Vagina (tissue), 2 donors: ENCODE measurements at regions not wholly inside any gene's neighbourhood (a gene's known extent, or its start where the extent isn't known, plus 50 kb on each side); places are given as distances from the start of the nearest gene placed in this dataset.
"Not testable (repeated sequence)": the region's sequence is repeated elsewhere in the genome, so short reads cannot be mapped to it uniquely, and the experiment has no call there.

Experiments used
- DNase-seq, 2 donors: peaks; one replicate each; pipeline ENCODE4 v3.0.0-alpha.2; 2017; ENCODE audit errors: extremely low spot score in 2 of 2
- H3K27ac ChIP-seq: fragments of 200-600 bp; sonication (generic); one replicate; pipeline ENCODE4 v1.5.1; 2019
- H3K27me3 ChIP-seq: fragments of 200-600 bp; sonication (generic); one replicate; pipeline ENCODE4 v1.5.1; 2019
- H3K36me3 ChIP-seq, 2 donors: fragments of 200-600 bp; sonication (generic); one replicate each; pipeline ENCODE4 v1.5.1; 2017 to 2019
- H3K4me1 ChIP-seq: fragments of 200-600 bp; sonication (generic); one replicate; pipeline ENCODE4 v1.5.1; 2019
- H3K4me3 ChIP-seq, 2 donors: fragments of 200-600 bp; sonication (generic); 1 replicate in 1 of 2; 2 replicates in 1 of 2; pipeline ENCODE4 v1.5.1; 2016 to 2019
- H3K9me3 ChIP-seq: fragments of 200-600 bp; sonication (generic); one replicate; pipeline ENCODE4 v1.5.1; 2019
- POLR2A ChIP-seq, 2 donors: fragments of 450-650 bp; IDR thresholded peaks; one replicate each; pipeline ENCODE4 v1.6.1; 2017; ENCODE audit warnings: antibody characterized with exemption in 2 of 2, mild to moderate bottlenecking in 2 of 2, moderate library complexity in 2 of 2
- POLR2AphosphoS5 ChIP-seq, 2 donors: sonication (generic); formaldehyde crosslinking; IDR thresholded peaks; one replicate each; pipeline ENCODE4 v1.9.0; 2017; ENCODE audit warnings: antibody characterized with exemption in 2 of 2, mild to moderate bottlenecking in 2 of 2, low read depth in 1 of 2; ENCODE audit not compliant: insufficient read depth in 1 of 2
- intact Hi-C: fragments of 100-400 bp; cut with DNase I; formaldehyde crosslinking; loops from one replicate; pipeline ENCODE4 v1.15.1; 2023
- TF ChIP-seq, protein P1 (sequence below), 3 experiments: fragments of 450-650 bp in 2 of 3; fragments of 200-600 bp in 1 of 3; sonication (generic) in 1 of 3; IDR thresholded peaks; one replicate each; pipeline ENCODE4 v1.5.1; 2017 to 2019; ENCODE audit warnings: antibody characterized with exemption in 3 of 3, mild to moderate bottlenecking in 2 of 3, moderate library complexity in 2 of 3

GRCh38 chr6:33507261-33507660, 52.9 kb downstream of the ZBTB9 start:
- Histone ChIP-seq H3K9me3 (no peaks in the 10 kb centered on the region), H3K27me3 (no peaks in the 10 kb centered on the region), H3K4me1 (peaks cover 15% of the 10 kb centered on the region), H3K27ac (no peak overlapping the region), H3K36me3 (no peaks in the 10 kb centered on the region), H3K4me3 (no peak overlapping the region)
- intact Hi-C loops, result no loop called here
- no peak for TF ChIP-seq POLR2A (IDR thresholded peaks at IDR 0.05)
- TF ChIP-seq, protein P1, sequence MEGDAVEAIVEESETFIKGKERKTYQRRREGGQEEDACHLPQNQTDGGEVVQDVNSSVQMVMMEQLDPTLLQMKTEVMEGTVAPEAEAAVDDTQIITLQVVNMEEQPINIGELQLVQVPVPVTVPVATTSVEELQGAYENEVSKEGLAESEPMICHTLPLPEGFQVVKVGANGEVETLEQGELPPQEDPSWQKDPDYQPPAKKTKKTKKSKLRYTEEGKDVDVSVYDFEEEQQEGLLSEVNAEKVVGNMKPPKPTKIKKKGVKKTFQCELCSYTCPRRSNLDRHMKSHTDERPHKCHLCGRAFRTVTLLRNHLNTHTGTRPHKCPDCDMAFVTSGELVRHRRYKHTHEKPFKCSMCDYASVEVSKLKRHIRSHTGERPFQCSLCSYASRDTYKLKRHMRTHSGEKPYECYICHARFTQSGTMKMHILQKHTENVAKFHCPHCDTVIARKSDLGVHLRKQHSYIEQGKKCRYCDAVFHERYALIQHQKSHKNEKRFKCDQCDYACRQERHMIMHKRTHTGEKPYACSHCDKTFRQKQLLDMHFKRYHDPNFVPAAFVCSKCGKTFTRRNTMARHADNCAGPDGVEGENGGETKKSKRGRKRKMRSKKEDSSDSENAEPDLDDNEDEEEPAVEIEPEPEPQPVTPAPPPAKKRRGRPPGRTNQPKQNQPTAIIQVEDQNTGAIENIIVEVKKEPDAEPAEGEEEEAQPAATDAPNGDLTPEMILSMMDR (IDR thresholded peaks at IDR 0.05), result no peak
- TF ChIP-seq POLR2AphosphoS5 (IDR thresholded peaks at IDR 0.05; ENCODE audit: insufficient read depth in 1 of 2, low read depth in 1 of 2), result no peak
- DNase-seq, result no peak

DNA sequence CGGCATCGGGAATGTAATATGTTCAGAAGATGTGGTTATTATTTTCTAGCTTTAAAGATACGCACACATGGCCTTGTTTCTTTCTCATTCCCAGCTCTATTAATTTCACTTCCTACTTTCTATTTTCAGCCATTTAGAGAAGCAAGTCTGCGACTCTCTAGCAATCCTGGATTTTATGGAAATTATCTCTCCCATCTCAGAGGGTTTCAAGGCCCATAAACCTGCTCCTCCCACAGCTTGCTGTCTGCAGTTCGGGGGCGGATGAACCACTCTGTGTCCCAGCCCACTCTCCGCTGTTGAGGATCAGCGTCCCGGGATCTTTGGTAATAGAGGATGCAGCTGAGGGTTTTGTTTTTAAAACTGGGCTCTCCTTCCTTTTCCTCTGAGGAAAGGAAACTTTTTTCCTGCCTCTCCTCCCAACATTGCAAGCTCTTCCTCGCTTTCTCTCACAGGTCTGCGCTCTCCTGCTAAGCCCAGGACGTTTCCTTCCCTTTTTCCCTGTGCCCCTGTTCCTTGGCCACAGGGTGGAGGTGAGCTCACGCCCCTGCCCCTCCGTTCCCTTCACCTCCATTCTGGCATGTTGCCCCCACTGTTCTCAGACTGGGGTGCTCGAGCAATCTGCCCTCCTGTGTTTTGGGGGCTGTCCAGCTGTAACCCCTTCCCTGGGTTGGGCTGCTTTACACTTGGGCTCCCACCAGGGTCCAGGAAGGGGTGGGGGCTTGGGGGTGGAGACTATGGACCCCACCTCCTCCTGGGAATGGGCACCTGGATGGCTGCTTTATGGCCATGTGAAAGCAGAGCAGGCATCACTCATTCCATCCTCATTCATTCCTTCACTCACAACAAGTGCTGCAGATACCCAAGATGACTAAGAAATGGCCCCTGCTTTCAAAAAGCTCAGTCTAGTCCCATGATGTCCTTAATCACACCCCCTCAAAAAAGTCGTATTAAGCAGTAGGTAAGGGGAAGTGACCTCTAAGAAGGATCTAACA, 54.9 kb downstream of the ZBTB9 start:
- TF ChIP-seq POLR2A (IDR thresholded peaks at IDR 0.05) (no peak), POLR2AphosphoS5 (IDR thresholded peaks at IDR 0.05; ENCODE audit: insufficient read depth in 1 of 2, low read depth in 1 of 2) (no peak)
- TF ChIP-seq, protein P1 (IDR thresholded peaks at IDR 0.05), result no peak
- Histone ChIP-seq H3K4me1 (peaks cover 15% of the 10 kb centered on the region), H3K27me3 (no peaks in the 10 kb centered on the region), H3K36me3 (no peaks in the 10 kb centered on the region), H3K9me3 (no peaks in the 10 kb centered on the region), H3K27ac (peak overlapping the region; percentile 30), H3K4me3 (peak overlapping the region; percentile 17 to 37)
- DNase-seq, result no peak
- intact Hi-C loops, result no loop called here

DNA sequence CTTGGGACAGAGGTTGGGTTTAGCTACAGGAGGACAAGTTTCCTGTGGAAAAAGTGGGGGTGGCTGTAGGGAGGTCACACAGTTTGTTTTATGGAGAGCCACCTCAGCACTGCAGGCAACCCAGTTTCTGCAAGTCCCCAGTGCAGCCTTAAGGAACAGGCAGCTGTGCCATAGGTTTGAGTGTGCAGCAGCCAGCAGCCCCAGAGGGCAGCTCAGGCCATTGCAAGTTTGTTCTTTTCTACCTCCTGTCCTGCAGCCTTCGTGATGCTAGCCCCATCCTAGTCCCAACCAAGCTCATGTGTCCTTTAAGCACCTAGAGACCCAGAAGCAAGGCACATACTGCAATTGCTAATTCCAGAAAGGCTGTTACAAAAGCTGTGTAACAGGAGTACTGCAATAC, 58.8 kb downstream of the ZBTB9 start:
- no peak for DNase-seq
- H3K9me3 ChIP-seq, result no peaks in the 10 kb centered on the region
- no peak for TF ChIP-seq POLR2AphosphoS5 (IDR thresholded peaks at IDR 0.05; ENCODE audit: insufficient read depth in 1 of 2, low read depth in 1 of 2)
- TF ChIP-seq, protein P1 (IDR thresholded peaks at IDR 0.05), result no peak
- H3K4me1 ChIP-seq, result peaks cover 14% of the 10 kb centered on the region
- no peak overlapping the region for H3K4me3 ChIP-seq
- no peaks in the 10 kb centered on the region for H3K36me3 ChIP-seq
- no peak overlapping the region for H3K27ac ChIP-seq
- intact Hi-C loops, result no loop called here
- no peaks in the 10 kb centered on the region for H3K27me3 ChIP-seq

- H3K4me1 ChIP-seq, result no peaks in the 10 kb centered on the region
- no peaks in the 10 kb centered on the region for H3K36me3 ChIP-seq
- no peaks in the 10 kb centered on the region for H3K27me3 ChIP-seq
- H3K4me3 ChIP-seq, result no peak overlapping the region
- H3K9me3 ChIP-seq, result no peaks in the 10 kb centered on the region
- DNase-seq, result no peak
- no peak overlapping the region for H3K27ac ChIP-seq
- TF ChIP-seq POLR2AphosphoS5 (IDR thresholded peaks at IDR 0.05; ENCODE audit: insufficient read depth in 1 of 2, low read depth in 1 of 2), result no peak
- TF ChIP-seq POLR2A (IDR thresholded peaks at IDR 0.05), result no peak
- TF ChIP-seq, protein P1 (IDR thresholded peaks at IDR 0.05), result no peak
- intact Hi-C loops, result no loop called here
These were observed 62.4 kb downstream of the ZBTB9 start for GRCh38 chr6:33516726-33517125.

GRCh38 chr6:33520636-33521488, 59.2 kb downstream of the BAK1 start:
- H3K9me3 ChIP-seq, H3K36me3 ChIP-seq, H3K4me1 ChIP-seq, DNase-seq, H3K27ac ChIP-seq, intact Hi-C loops, H3K4me3 ChIP-seq, H3K27me3 ChIP-seq: not testable (repeated sequence)
